ENCODE measurements at regions not wholly inside any gene's neighbourhood (a gene's known extent, or its start where the extent isn't known, plus 50 kb on each side); places are given as distances from the start of the nearest gene placed in this dataset.
A peak's percentile ranks its signal among the peaks of the same experiment; 100 is the strongest.

- DNase-seq (ENCODE audit: low read depth, low spot score), result no peak
Observed at GRCh38 chr5:67272453-67273130, 76.0 kb upstream of the CD180 start.

DNA sequence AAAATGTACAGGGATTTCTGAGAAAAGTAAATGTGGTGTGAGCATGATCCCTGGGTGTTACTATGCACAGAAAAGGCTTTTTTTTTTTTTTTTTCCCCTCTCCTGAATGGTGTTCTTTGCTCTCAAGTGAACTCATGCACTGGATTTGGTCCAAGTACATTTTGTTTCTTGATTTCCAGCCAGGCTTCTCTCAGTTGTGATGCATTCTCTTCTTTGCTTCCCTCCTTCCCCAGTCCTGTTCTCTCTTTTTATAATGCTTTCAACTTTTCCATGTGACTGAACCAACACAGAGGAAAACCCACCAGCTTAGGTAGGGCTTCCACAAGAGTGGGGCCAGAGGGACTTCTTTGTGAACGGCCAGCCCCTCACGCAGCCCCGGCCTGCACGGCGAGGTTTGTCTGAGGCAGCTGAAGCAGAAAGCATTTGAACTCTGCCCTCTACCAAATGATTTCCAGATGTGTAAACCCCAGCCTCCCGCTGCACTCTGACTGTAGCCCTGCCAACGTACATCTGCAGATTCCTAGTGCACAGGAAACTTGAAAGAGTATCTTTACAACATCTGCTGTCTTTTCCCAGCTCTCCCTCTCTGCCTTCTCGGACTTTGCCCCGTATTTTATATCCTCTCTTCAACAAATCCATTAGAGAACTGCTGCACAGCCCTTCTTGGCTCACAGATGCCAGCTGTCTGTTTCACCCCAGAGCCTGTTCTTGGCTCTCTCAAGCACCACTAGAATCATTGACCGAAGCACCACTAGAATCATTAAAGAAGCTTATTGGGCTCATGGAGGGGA lies 71.8 kb upstream of the CD180 start:
- DNase-seq (ENCODE audit: low read depth, low spot score), result peak; percentile 95

- DNase-seq (ENCODE audit: low read depth, low spot score), result no peak
Observed at GRCh38 chr5:67267512-67268216, 71.1 kb upstream of the CD180 start.

- DNase-seq (ENCODE audit: low read depth, low spot score), result no peak
Observed at GRCh38 chr5:67266654-67267350, 70.2 kb upstream of the CD180 start.

DNA sequence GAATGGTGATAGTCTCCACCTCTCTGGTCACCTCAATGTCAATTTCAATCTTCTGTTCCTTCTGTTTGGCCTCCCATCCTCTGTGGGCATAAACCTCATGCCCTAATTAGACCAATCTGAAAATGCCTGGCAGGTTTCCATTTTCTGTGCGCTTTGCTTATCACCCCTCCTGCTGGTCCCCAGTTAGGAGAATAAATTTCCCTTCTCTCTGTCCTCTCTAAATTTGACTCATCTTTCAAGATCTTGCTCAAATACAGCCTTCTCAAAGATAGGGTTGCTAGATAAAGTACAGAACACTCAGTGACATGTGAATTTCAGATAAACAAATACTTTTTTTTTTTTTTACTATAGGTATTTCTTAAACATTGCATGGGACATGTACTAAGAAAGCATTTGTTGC lies 69.4 kb upstream of the CD180 start:
- DNase-seq (ENCODE audit: low read depth, low spot score), result no peak

GRCh38 chr5:67263656-67264408 lies 67.2 kb upstream of the CD180 start:
- DNase-seq (ENCODE audit: low read depth, low spot score), result no peak

DNA sequence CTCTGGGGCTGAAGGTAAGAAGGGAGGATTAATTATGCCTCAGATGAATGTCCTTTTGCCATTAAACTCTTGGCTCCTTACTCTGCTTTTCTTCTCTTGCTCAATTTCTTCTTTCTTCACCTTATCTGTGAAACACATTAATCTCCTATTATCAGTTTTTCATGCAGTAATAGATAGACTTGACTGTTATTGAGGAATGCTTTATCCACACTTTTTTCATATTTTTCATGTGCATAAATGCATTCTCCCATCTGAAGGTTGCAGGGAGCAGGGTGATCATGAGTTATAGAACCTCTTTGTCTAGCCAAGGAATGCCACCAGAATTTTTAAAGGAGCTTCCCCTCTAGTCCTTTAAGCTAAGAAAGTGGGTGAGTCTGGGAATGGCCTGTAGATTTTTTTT lies 66.4 kb upstream of the CD180 start:
- DNase-seq (ENCODE audit: low read depth, low spot score), result no peak

DNA sequence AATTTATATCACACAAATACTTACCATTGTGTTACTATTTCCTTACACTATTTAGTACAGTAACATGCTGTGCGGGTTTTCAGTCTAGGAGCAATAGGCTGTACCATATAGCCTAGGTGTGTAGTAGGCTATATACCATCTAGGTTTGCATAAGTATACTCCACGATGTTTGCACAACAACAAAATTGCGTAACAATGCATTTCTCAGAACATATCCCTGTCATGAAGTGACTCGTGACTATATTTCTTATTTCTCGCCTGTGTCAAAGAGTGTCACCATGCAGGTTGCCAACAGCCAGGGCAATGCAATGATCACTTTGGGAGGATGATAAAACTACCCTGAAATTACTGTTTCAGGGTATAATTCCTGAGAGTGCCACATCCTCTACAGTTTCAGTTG lies 65.6 kb upstream of the CD180 start:
- DNase-seq (ENCODE audit: low read depth, low spot score), result no peak

- no peak for DNase-seq (ENCODE audit: low read depth, low spot score)
Observed at GRCh38 chr5:67259548-67260215, 63.1 kb upstream of the CD180 start.

- DNase-seq (ENCODE audit: low read depth, low spot score), result no peak
Observed at GRCh38 chr5:67257500-67257899, 60.9 kb upstream of the CD180 start.

DNA sequence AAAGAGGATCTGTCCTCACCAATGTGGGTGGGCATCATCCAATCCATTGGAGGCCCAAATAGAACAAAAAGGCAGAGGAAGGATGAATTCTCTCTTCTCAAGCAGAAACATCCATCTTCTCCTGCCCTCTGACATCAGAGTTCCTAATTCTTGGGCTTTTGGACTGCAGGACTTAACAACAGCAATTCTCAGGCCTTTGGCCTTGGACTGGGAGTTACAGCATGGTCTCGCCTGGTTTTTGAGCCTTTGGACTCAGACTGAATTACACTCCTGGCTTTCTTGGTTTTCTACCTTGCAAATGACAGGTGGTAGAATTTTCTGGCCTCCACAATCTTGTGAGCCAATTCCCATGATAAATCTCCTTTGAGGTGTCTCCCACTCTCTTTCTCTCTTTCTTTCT lies 60.5 kb upstream of the CD180 start:
- no peak for DNase-seq (ENCODE audit: low read depth, low spot score)

DNA sequence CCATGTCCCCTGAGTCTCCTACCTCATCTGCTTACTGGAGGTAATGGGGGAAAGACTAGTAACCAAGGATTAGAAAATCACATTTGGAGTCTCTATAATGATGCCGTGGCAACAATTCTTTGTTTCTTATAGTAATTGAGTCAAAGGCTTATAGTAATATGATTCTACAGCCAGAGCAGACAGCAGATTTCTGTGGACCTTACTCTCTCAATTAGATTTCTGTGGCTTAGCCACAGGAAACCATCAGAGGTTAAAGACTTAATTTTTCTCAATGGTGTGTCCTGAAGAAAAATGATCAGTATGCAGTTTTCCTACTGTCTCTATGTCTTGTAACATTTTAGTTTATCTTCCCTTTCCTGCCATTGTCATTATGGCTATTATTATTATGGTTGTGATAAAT lies 59.3 kb upstream of the CD180 start:
- peak; percentile 36 for DNase-seq (ENCODE audit: low read depth, low spot score)

GRCh38 chr5:67253911-67254310 lies 57.3 kb upstream of the CD180 start:
- DNase-seq (ENCODE audit: low read depth, low spot score), result no peak

DNA sequence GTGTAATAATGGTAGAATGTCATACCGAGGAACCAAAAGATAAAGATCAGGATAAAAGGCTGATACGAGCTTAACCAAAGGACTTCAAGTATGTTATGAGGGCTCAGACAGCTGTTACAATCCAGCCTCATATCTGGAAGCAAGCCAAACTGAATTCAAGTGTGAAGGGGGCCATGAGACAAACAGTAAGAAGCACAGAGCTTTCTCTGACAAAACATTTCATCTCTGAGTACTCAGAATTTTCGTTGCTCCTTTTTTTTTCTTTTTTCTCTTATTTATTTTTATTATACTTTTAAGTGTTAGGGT lies 52.9 kb upstream of the CD180 start:
- no peak for DNase-seq (ENCODE audit: low read depth, low spot score)

GRCh38 chr5:67248703-67249589 lies 52.3 kb upstream of the CD180 start:
- no peak for DNase-seq (ENCODE audit: low read depth, low spot score)

- DNase-seq (ENCODE audit: low read depth, low spot score), result no peak
Observed at GRCh38 chr5:67246546-67247268, 50.1 kb upstream of the CD180 start.
